WTC11 (cell line): ENCODE measurements at regions not wholly inside any gene's neighbourhood (a gene's known extent, or its start where the extent isn't known, plus 50 kb on each side); places are given as distances from the start of the nearest gene placed in this dataset.

Experiments
- NR3C1 ChIP-seq: sonication (generic); formaldehyde crosslinking; conservative IDR thresholded peaks from 2 replicates; pipeline ENCODE4 v1.8.1; 2023; ENCODE audit warnings: low read depth, mild to moderate bottlenecking, missing genetic modification reagents
- ZNF138 ChIP-seq: sonication (generic); formaldehyde crosslinking; conservative IDR thresholded peaks from 2 replicates; pipeline ENCODE4 v1.8.1; 2022; ENCODE audit warnings: mild to moderate bottlenecking, moderate library complexity, missing genetic modification reagents
- TF ChIP-seq, protein P1 (sequence below): sonication (generic); formaldehyde crosslinking; IDR thresholded peaks from 2 replicates; pipeline ENCODE4 v1.8.0; 2022; ENCODE audit warnings: mild to moderate bottlenecking, missing genetic modification reagents

DNA sequence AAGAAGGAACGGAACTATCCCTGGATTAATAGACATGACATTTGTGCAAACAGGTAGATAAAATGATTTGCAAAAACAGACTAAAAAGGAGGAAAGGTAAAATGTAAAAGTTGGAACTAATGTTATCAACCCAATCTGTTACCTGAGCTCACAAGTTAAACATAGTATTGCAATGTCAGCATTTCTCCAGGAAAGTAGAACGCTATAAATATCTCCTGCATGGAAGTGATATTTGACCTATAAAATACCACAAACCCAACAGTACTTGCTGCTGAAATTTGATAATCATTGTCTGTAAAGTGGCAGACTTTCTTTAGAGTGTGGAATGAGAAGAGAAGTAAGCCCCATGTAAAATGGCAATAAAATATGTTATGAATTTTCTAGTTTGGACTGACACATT, 1435.7 kb downstream of the LRFN5 start:
- TF ChIP-seq ZNF138 (no peak), NR3C1 (CRISPR knock-in tag) (no peak)
- TF ChIP-seq, protein P1, sequence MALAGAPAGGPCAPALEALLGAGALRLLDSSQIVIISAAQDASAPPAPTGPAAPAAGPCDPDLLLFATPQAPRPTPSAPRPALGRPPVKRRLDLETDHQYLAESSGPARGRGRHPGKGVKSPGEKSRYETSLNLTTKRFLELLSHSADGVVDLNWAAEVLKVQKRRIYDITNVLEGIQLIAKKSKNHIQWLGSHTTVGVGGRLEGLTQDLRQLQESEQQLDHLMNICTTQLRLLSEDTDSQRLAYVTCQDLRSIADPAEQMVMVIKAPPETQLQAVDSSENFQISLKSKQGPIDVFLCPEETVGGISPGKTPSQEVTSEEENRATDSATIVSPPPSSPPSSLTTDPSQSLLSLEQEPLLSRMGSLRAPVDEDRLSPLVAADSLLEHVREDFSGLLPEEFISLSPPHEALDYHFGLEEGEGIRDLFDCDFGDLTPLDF (CRISPR knock-in tag), result no peak
